Activated CD4-positive, CD25-positive, alpha-beta regulatory T cell treated with anti-CD3 and anti-CD28 coated beads, Interleukin-2, amount 50 U/mL, for 16 hours (primary cell): ENCODE measurements at regions not wholly inside any gene's neighbourhood (a gene's known extent, or its start where the extent isn't known, plus 50 kb on each side); places are given as distances from the start of the nearest gene placed in this dataset.
"Not testable (repeated sequence)": the region's sequence is repeated elsewhere in the genome, so short reads cannot be mapped to it uniquely, and the experiment has no call there.

ENCODE experiments used
- DNase-seq: peaks from one replicate; pipeline ENCODE4 v3.0.0-alpha.2; 2020; ENCODE audit warnings: low read depth, low spot score

- DNase-seq, result no peak
Measured at GRCh38 chr6:27742833-27743573, 169.2 kb downstream of the OR2B2 start.

- DNase-seq, result not testable (repeated sequence)
Measured at GRCh38 chr6:27739902-27740301, 172.3 kb downstream of the OR2B2 start.

DNA sequence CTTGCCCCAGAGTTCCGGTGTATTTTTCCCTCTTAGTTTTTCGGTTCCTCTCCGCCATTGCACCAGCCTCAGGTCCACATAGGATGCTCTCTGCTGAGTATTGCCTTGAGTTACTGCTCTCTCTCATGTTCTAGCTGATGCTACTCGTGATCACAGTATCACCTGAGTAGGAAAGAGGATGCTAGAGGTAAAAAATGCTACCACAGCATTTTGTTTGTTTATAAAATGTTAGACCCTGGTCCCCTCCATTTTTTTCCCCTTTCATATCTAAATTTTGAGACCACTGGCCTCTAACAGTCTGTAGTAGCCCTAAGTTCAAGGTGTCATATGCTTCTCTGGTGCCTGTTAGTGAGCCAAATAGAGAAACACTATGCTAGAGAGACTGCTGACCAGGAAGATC lies 175.5 kb downstream of the OR2B2 start:
- no peak for DNase-seq

DNA sequence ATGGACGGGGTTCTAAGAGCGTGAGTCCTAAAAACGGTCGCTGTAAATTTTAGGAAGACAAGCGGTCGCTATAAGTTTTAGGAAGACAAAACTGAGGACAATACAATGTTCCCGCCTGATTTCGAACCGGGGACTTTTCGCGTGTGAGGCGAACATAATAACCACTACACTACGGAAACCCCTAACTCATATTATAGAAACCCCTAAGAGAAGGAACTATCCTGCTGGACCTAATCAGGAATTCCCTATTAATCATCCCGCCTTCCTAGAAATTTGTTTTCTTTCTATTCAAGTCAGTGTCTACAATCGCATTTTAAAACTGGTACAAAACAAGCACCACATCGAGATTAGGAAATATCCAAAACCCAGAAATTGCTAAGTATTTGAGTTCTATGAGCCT lies 183.8 kb downstream of the OR2B2 start:
- DNase-seq, result no peak

- DNase-seq, result no peak
Measured at GRCh38 chr6:27726619-27727023, 185.6 kb downstream of the OR2B2 start.

DNA sequence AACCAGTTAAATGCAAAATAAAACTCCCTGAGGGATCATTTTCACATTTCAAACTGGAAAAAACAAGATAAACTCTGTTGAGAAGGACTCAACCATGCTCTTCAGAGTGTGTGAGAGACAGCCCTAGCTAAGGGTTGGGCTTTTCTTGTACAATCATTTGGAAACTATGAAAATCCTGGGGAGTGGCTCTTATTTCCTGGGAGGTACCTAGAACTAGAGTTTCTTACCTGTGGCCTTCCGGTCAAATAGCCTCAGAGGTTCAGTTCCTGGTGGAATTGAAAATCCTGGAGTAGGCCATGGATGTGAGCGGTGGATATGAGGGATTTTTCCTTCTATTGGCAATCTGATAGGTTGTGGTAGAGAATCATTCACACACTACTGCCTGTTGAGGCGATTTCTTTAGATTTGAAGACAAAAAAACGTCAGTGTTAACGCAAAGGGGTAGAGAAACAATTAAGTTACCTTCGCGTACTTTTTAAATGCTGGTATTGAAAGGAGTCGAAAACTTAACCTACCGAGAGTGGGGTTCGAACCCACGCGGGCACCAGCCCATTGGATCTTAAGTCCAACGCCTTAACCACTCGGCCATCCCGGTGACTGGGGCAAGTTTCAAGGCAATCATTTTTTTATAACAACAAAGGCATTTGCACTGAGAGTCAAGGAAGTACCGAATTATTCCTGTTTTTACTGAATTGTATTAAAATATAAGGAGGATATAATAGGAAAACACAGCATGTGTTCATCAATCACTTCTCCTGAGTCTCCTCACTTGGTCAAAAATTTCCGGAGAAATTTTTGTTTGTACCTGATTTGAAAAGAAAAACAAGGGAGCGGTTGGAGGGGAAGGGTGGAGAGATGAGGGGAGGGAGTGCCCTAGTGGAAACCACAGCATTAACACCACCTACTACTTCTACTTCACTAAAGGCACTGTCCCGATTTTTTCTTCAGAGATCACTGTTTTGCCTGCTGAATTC lies 191.3 kb downstream of the OR2B2 start:
- no peak for DNase-seq

GRCh38 chr6:27719039-27719438 lies 193.2 kb downstream of the OR2B2 start:
- not testable (repeated sequence) for DNase-seq

- DNase-seq, result no peak
Measured at GRCh38 chr6:27706431-27706830, 205.8 kb downstream of the OR2B2 start.

- DNase-seq, result no peak
Measured at GRCh38 chr6:27700337-27700736, 211.9 kb downstream of the OR2B2 start.

- no peak for DNase-seq
Measured at GRCh38 chr6:27694547-27694874, 217.7 kb downstream of the OR2B2 start.

DNA sequence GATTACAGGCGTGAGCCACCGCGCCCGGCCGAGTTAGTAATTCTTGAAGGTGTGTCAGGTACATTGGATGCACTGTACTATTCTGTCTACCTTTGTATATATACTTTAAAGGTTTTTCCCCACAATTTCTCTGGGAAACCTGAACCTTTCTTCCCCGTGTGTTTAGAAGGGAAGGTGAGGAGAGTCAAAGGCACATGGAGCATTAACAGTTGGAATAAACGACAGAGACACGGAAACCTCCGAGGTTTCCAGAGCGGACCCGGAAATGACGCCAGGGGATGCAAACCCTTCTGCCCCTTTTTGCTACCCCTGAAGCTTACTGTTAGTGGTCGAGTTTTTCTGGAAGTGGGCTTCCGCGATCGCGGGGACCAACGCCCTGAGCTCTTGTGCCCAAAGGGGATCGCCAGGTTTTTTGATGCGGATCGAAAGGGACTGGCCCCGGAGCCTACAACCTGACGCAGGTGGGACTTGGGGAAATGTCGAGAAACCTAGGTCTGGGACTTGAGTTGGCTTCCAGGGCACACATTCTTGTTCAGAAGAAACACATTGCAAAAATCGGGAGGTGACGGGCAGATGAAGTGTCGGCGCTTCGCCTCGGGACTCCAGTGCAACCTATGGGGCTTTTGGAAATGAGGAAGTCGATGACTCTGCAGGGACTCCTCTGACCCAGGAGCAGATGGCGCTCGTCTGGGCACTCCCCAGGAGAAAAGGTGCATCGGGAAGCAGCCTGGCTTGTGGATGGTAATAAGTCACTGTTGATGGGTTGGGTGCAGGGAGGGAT lies 218.2 kb downstream of the OR2B2 start:
- DNase-seq, result no peak

GRCh38 chr6:27692133-27692532 lies 219.2 kb upstream of the ZNF184 start:
- DNase-seq, result not testable (repeated sequence)

GRCh38 chr6:27688014-27688586 lies 215.2 kb upstream of the ZNF184 start:
- DNase-seq, result peak; percentile 80

- peak; percentile 58 for DNase-seq
Measured at GRCh38 chr6:27687154-27688013, 214.5 kb upstream of the ZNF184 start.

DNA sequence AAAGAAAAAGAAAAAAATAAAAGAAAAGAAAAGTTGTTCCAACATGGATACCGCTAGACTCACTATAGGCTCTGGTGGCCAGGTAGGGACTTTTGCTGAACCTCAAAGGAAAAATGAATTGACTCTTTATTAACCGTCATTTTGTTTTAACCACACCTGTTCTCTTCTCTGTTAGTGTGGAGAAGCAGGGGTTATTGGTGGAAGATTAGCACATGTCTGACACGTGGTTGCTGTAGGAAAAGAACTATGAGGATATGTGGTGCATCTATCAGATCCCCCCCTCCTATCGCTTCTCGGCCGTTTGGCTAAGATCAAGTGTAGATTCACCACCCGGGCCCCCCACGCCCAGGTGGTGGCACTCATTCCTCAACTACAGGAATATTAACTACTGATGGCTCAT lies 212.4 kb upstream of the ZNF184 start:
- no peak for DNase-seq

DNA sequence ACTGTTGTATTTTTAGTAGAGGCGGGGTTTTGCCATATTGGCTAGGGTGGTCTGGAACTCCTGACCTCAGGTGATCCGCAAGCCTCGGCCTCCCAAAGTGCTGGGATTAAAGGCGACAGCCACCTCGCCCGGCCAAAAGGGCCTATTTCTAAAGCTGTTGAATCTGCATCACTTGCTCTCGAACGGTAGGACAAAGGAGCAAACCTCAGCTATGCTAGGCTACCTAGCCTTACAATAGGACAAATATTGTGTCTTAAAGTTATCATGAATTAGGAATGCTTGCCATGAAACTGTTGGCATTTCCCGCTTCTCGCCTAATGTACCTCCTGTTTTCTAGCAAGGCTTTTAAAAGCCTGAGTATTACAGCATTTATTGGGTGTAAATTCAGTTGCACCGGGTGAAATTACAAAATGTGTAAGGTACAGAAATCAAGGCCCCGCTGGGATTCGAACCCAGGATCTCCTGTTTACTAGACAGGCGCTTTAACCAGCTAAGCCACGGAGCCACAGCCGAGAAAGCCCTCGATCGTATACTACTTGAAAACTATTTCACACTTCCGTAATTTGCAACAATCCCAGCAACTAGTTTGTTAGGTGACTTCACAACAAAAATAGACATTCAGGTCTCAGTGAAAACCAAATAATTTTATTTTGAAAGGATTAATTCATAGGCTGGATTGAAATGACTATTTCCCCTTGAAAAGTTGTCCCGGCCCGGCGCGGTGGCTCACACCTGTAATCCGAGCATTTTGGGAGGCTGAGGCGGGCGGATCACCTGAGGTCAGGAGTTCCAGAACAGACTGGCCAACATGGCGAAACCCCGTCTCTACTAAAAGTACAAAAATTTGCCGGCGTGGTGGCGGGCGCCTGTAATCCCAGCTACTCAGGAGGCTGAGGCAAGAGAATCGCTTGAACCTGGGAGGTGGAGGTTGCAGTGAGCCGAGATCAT lies 211.6 kb upstream of the ZNF184 start:
- no peak for DNase-seq

GRCh38 chr6:27679964-27680694 lies 207.2 kb upstream of the ZNF184 start:
- DNase-seq, result no peak

DNA sequence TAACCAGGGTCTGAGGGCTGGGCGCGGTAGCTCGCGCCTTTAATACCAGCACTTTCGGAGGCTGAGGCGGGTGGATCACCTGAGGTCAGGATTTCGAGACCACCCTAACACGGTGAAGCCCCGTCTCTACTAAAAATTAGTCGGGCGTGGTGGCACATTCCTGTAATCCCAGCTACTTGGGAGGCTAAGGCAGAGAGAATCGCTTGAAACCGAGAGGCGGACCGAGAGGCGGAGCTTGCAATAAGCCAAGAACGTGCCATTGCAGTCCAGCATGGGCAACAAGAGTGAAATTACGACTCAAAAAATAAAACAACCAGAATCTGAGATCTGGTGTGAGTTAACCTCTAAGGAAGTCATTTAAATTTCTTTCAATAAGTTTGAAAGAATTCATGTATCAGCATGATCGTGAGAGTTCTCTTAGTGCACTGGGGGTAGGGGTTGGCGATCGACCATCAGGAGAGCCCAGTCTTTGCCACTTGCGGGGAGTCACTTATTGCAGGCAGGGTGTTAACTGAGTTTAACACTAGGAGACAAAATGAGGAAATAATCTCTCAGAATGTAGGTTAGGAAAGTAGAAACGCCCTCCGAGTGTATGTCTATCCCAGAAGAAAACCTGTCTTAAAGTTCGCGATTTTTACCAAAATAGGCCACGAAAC lies 206.5 kb upstream of the ZNF184 start:
- DNase-seq, result no peak
